ENCODE measurements at regions not wholly inside any gene's neighbourhood (a gene's known extent, or its start where the extent isn't known, plus 50 kb on each side); places are given as distances from the start of the nearest gene placed in this dataset.

- H2AFZ ChIP-seq (ENCODE audit: low read depth, low read length, severe bottlenecking): no peak overlapping the region
- TF ChIP-seq CTCF (IDR thresholded peaks at IDR 0.05; ENCODE audit: insufficient read depth, low read length, poor library complexity, severe bottlenecking): no peak
- no peak for TF ChIP-seq EZH2phosphoT487 (conservative IDR thresholded peaks at IDR 0.05; ENCODE audit: low read length)
- H3F3A ChIP-seq (ENCODE audit: insufficient read depth): no peaks in the 10 kb centered on the region
- H4K20me1 ChIP-seq (ENCODE audit: low read depth, low read length): no peaks in the 10 kb centered on the region
- no peak overlapping the region for H3K4me3 ChIP-seq (ENCODE audit: insufficient read depth, low read length, poor library complexity, severe bottlenecking)
- no peak overlapping the region for H3K4me2 ChIP-seq (ENCODE audit: low read depth, low read length, poor library complexity, severe bottlenecking)
- H3K27ac ChIP-seq (ENCODE audit: low read depth, low read length): no peak overlapping the region
- no peaks in the 10 kb centered on the region for H3K79me2 ChIP-seq (ENCODE audit: insufficient read depth, low read length)
- H3K9me3 ChIP-seq (ENCODE audit: insufficient read depth, low read length): no peaks in the 10 kb centered on the region
- no peaks in the 10 kb centered on the region for H3K36me3 ChIP-seq (ENCODE audit: low read length)
- no peak overlapping the region for H3K9ac ChIP-seq (ENCODE audit: low read length)
- H3K9me2 ChIP-seq (replicated peaks; ENCODE audit: insufficient read depth, low read length): no peaks in the 10 kb centered on the region
- no peaks in the 10 kb centered on the region for H3K27me3 ChIP-seq (ENCODE audit: low read length)
Measured at GRCh38 chr10:80709866-80710265, 172.2 kb downstream of the SH2D4B start.

- no peaks in the 10 kb centered on the region for H3K36me3 ChIP-seq (ENCODE audit: low read length)
- no peak overlapping the region for H3K4me3 ChIP-seq (ENCODE audit: insufficient read depth, low read length, poor library complexity, severe bottlenecking)
- TF ChIP-seq CTCF (IDR thresholded peaks at IDR 0.05; ENCODE audit: insufficient read depth, low read length, poor library complexity, severe bottlenecking) (no peak), EZH2phosphoT487 (conservative IDR thresholded peaks at IDR 0.05; ENCODE audit: low read length) (no peak)
- no peaks in the 10 kb centered on the region for H4K20me1 ChIP-seq (ENCODE audit: low read depth, low read length)
- no peaks in the 10 kb centered on the region for H3K27me3 ChIP-seq (ENCODE audit: low read length)
- H3F3A ChIP-seq (ENCODE audit: insufficient read depth): no peaks in the 10 kb centered on the region
- no peaks in the 10 kb centered on the region for H3K9me2 ChIP-seq (replicated peaks; ENCODE audit: insufficient read depth, low read length)
- H3K27ac ChIP-seq (ENCODE audit: low read depth, low read length): no peak overlapping the region
- no peak overlapping the region for H3K4me2 ChIP-seq (ENCODE audit: low read depth, low read length, poor library complexity, severe bottlenecking)
- H3K9ac ChIP-seq (ENCODE audit: low read length): no peak overlapping the region
- H3K79me2 ChIP-seq (ENCODE audit: insufficient read depth, low read length): no peaks in the 10 kb centered on the region
- no peak overlapping the region for H2AFZ ChIP-seq (ENCODE audit: low read depth, low read length, severe bottlenecking)
- no peaks in the 10 kb centered on the region for H3K9me3 ChIP-seq (ENCODE audit: insufficient read depth, low read length)
Measured at GRCh38 chr10:80713398-80713928, 175.8 kb downstream of the SH2D4B start.

- Histone ChIP-seq H3K4me3 (ENCODE audit: insufficient read depth, low read length, poor library complexity, severe bottlenecking) (no peak overlapping the region), H3K36me3 (ENCODE audit: low read length) (no peaks in the 10 kb centered on the region), H3F3A (ENCODE audit: insufficient read depth) (no peaks in the 10 kb centered on the region), H4K20me1 (ENCODE audit: low read depth, low read length) (no peaks in the 10 kb centered on the region), H3K27me3 (ENCODE audit: low read length) (no peaks in the 10 kb centered on the region), H3K9me2 (replicated peaks; ENCODE audit: insufficient read depth, low read length) (no peaks in the 10 kb centered on the region), H2AFZ (ENCODE audit: low read depth, low read length, severe bottlenecking) (no peak overlapping the region), H3K27ac (ENCODE audit: low read depth, low read length) (no peak overlapping the region), H3K4me2 (ENCODE audit: low read depth, low read length, poor library complexity, severe bottlenecking) (no peak overlapping the region), H3K9me3 (ENCODE audit: insufficient read depth, low read length) (no peaks in the 10 kb centered on the region), H3K79me2 (ENCODE audit: insufficient read depth, low read length) (no peaks in the 10 kb centered on the region), H3K9ac (ENCODE audit: low read length) (no peak overlapping the region)
- TF ChIP-seq CTCF (IDR thresholded peaks at IDR 0.05; ENCODE audit: insufficient read depth, low read length, poor library complexity, severe bottlenecking): no peak
- TF ChIP-seq EZH2phosphoT487 (conservative IDR thresholded peaks at IDR 0.05; ENCODE audit: low read length): no peak
Measured at GRCh38 chr10:80714566-80714965, 176.9 kb downstream of the SH2D4B start.

Data from SU-DHL-6 (cell line).